ENCODE measurements at regions not wholly inside any gene's neighbourhood (a gene's known extent, or its start where the extent isn't known, plus 50 kb on each side); places are given as distances from the start of the nearest gene placed in this dataset.

DNA sequence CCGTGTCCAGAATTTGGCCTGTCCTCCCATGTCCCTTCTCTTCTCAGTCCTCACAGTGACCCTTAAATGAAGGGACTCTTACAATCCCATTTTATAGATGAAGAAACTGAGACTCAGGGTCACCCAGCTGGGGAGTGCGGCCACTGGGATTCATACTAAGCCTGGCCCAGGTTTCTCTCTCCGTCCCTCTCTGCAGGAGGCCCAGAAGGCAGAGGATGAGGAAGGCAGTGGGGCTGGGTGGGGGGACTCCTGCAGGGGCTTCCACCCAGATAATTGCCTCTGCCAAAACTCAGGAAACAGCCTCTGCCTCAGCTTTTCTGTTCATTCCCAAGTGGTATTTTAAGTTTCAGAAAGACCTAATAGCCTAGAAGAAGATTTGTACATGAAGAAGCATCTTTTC is 299.8 kb downstream of the MATN1 start:
- no peak for TF ChIP-seq POLR2A (IDR thresholded peaks at IDR 0.05; ENCODE audit: low read depth, low read length)
- no peak for TF ChIP-seq POLR2AphosphoS5 (IDR thresholded peaks at IDR 0.05; ENCODE audit: low read depth, low read length)
